ENCODE measurements at regions not wholly inside any gene's neighbourhood (a gene's known extent, or its start where the extent isn't known, plus 50 kb on each side); places are given as distances from the start of the nearest gene placed in this dataset.
A peak's percentile ranks its signal among the peaks of the same experiment; 100 is the strongest.

DNA sequence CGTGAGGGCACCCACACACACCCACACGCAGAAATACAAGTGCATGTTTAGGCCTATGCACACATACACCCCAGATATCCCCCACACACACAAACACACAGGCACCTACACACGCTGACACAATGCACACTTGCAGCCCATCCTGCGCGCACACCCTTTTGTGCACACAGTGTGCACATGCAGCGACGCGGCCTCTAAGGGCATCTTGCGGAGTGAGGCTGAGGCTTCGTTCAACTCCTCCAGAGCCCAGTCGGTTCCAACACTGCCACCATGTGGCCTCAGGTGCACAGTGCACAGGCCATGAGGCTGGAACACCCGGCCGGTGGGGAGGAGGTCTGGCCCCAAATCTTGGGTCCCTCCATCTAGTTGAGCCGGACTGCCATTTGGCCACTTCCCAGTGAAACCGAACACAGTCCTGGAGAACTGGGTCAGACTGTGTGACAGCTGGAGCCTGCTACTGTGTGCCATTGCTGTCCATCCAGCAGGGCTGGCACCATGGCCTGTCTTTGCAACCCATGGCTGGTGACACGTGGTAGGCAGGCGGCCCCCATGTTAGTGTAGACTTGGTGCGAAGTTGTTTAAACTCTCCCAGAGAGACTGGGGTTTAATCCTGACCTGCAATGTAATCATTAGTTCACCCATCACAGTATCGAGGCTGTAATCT lies 97.7 kb upstream of the MVB12B start:
- no peak overlapping the region for H3K4me3 ChIP-seq (replicated peaks; ENCODE audit: insufficient read depth, low read length)
- TF ChIP-seq, protein P1, sequence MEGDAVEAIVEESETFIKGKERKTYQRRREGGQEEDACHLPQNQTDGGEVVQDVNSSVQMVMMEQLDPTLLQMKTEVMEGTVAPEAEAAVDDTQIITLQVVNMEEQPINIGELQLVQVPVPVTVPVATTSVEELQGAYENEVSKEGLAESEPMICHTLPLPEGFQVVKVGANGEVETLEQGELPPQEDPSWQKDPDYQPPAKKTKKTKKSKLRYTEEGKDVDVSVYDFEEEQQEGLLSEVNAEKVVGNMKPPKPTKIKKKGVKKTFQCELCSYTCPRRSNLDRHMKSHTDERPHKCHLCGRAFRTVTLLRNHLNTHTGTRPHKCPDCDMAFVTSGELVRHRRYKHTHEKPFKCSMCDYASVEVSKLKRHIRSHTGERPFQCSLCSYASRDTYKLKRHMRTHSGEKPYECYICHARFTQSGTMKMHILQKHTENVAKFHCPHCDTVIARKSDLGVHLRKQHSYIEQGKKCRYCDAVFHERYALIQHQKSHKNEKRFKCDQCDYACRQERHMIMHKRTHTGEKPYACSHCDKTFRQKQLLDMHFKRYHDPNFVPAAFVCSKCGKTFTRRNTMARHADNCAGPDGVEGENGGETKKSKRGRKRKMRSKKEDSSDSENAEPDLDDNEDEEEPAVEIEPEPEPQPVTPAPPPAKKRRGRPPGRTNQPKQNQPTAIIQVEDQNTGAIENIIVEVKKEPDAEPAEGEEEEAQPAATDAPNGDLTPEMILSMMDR (IDR thresholded peaks at IDR 0.05; ENCODE audit: insufficient read depth, low read length): peak; percentile 85
- TF ChIP-seq POLR2AphosphoS5 (IDR thresholded peaks at IDR 0.05; ENCODE audit: low read depth): no peak
- no peak for TF ChIP-seq GABPA (IDR thresholded peaks at IDR 0.05; ENCODE audit: low read depth)
- no peak overlapping the region for H3K27ac ChIP-seq (replicated peaks)
- H3K27me3 ChIP-seq (ENCODE audit: insufficient read depth, poor library complexity, severe bottlenecking): no peaks in the 10 kb centered on the region
- DNase-seq (ENCODE audit: low read depth in 1 of 2, low spot score in 1 of 2): peak; percentile 18 to 70

DNA sequence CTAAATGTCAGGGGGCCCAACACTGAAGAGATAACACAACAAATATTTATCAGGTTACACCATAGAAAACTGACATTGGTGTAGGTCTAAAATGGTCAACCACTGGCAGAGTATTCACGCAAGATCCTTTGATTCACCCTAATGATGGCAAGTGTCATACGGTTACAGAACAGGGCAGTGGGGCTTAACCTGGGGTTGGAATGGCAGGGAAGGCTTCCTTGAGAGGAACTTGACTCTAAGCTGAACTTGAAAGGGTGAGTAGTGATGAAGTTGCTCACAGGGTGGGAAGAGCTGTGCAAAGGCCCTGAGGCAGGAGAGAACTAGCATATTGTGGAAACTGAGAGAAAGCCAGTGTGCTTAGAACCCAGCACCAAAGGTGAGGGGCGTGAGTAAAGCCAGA lies 97.1 kb upstream of the MVB12B start:
- H3K4me3 ChIP-seq (replicated peaks; ENCODE audit: insufficient read depth, low read length): no peak overlapping the region
- no peak for TF ChIP-seq GABPA (IDR thresholded peaks at IDR 0.05; ENCODE audit: low read depth)
- no peak for TF ChIP-seq POLR2AphosphoS5 (IDR thresholded peaks at IDR 0.05; ENCODE audit: low read depth)
- no peak for TF ChIP-seq SPI1 (IDR thresholded peaks at IDR 0.05; ENCODE audit: borderline replicate concordance, low read depth)
- TF ChIP-seq, protein P2, sequence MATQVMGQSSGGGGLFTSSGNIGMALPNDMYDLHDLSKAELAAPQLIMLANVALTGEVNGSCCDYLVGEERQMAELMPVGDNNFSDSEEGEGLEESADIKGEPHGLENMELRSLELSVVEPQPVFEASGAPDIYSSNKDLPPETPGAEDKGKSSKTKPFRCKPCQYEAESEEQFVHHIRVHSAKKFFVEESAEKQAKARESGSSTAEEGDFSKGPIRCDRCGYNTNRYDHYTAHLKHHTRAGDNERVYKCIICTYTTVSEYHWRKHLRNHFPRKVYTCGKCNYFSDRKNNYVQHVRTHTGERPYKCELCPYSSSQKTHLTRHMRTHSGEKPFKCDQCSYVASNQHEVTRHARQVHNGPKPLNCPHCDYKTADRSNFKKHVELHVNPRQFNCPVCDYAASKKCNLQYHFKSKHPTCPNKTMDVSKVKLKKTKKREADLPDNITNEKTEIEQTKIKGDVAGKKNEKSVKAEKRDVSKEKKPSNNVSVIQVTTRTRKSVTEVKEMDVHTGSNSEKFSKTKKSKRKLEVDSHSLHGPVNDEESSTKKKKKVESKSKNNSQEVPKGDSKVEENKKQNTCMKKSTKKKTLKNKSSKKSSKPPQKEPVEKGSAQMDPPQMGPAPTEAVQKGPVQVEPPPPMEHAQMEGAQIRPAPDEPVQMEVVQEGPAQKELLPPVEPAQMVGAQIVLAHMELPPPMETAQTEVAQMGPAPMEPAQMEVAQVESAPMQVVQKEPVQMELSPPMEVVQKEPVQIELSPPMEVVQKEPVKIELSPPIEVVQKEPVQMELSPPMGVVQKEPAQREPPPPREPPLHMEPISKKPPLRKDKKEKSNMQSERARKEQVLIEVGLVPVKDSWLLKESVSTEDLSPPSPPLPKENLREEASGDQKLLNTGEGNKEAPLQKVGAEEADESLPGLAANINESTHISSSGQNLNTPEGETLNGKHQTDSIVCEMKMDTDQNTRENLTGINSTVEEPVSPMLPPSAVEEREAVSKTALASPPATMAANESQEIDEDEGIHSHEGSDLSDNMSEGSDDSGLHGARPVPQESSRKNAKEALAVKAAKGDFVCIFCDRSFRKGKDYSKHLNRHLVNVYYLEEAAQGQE (IDR thresholded peaks at IDR 0.05; ENCODE audit: insufficient replicate concordance, low read depth): no peak
- no peaks in the 10 kb centered on the region for H3K27me3 ChIP-seq (ENCODE audit: insufficient read depth, poor library complexity, severe bottlenecking)
- no peak overlapping the region for H3K27ac ChIP-seq (replicated peaks)
- DNase-seq (ENCODE audit: low read depth in 1 of 2, low spot score in 1 of 2): no peak

DNA sequence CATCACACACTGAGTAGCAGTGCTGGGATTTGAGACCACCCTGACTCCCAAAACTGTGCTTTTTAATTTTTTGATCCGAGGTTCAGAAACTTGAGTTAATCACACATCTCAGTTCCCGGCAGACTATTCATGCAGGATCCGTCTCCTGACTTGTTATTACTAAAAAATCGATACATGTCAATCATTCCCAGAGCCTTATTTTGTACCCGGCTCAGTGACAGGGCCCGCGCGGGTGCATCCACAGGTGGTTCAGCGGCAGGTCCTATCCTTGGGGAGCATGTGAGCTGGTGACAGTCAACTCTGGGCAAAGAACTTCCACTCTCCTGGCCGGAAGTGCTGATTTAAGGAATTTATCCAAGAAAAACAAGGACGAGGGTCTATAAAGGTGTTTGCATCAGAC lies 95.9 kb upstream of the MVB12B start:
- DNase-seq (ENCODE audit: low read depth in 1 of 2, low spot score in 1 of 2): no peak

More for the DNA sequence above, 95.9 kb upstream of the MVB12B start:
- H3K27me3 ChIP-seq (ENCODE audit: insufficient read depth, poor library complexity, severe bottlenecking): no peaks in the 10 kb centered on the region
- H3K4me3 ChIP-seq (replicated peaks; ENCODE audit: insufficient read depth, low read length): no peak overlapping the region
- H3K27ac ChIP-seq (replicated peaks): no peak overlapping the region
- TF ChIP-seq, protein P2 (IDR thresholded peaks at IDR 0.05; ENCODE audit: insufficient replicate concordance, low read depth): no peak
- TF ChIP-seq SPI1 (IDR thresholded peaks at IDR 0.05; ENCODE audit: borderline replicate concordance, low read depth) (no peak), GABPA (IDR thresholded peaks at IDR 0.05; ENCODE audit: low read depth) (no peak), POLR2AphosphoS5 (IDR thresholded peaks at IDR 0.05; ENCODE audit: low read depth) (no peak)
- TF ChIP-seq, protein P1 (IDR thresholded peaks at IDR 0.05; ENCODE audit: insufficient read depth, low read length): no peak

Data from HL-60 (cell line).